T-helper 2 cell treated with Interferon-gamma antibody and Interleukin-4, amounts not matched to agents 100 ng/mL and 5 ng/mL, for 36 hours (primary cell): ENCODE measurements at regions not wholly inside any gene's neighbourhood (a gene's known extent, or its start where the extent isn't known, plus 50 kb on each side); places are given as distances from the start of the nearest gene placed in this dataset.
"Not testable (repeated sequence)": the region's sequence is repeated elsewhere in the genome, so short reads cannot be mapped to it uniquely, and the experiment has no call there.

Experiments
- intact Hi-C: fragments of 100-400 bp; cut with micrococcal nuclease; formaldehyde crosslinking; loops from one replicate; pipeline ENCODE4 v1.15.1; 2023

- intact Hi-C loops: loop anchor here (10.0 kb wide), 1 partner anchor 59 kb away; no protein-coding TSS in a partner anchor
These were observed 290.5 kb downstream of the OMA1 start for GRCh38 chr1:58256041-58256440.

DNA sequence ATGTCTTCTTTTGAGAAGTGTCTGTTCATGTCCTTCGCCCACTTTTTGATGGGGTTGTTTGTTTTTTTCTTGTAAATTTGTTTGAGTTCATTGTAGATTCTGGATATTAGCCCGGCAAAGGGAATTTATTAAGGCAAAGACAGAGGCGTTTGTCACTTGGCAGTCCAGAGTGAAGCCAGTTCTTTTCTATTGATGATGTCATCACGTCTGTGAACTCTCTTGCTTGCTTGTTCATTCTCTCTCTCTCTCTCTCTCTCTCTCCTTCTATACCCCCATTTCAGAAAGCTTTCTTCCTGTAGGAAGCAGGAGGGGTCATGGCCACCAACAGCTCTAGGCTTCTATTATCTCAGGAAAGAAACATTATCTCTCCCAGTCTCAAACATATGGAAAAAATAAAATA, 291.3 kb downstream of the OMA1 start:
- intact Hi-C loops: loop anchor here (10.0 kb wide), 1 partner anchor 60 kb away; no protein-coding TSS in a partner anchor

GRCh38 chr1:58251430-58252073, 295.0 kb downstream of the OMA1 start:
- intact Hi-C loops: loop anchor here (10.0 kb wide), 1 partner anchor 63 kb away; no protein-coding TSS in a partner anchor

GRCh38 chr1:58250587-58250948, 296.0 kb downstream of the OMA1 start:
- intact Hi-C loops: loop anchor here (10.0 kb wide), 1 partner anchor 64 kb away; no protein-coding TSS in a partner anchor

- intact Hi-C loops: loop anchor here (10.0 kb wide), 2 partner anchors 65 to 295 kb away; partner anchors contain the start of gene OMA1
These were observed 296.6 kb downstream of the OMA1 start for GRCh38 chr1:58249737-58250586.

- intact Hi-C loops: loop anchor here (10.0 kb wide), 1 partner anchor 295 kb away; the partner anchor contains the start of gene OMA1
These were observed 297.2 kb downstream of the OMA1 start for GRCh38 chr1:58249388-58249736.

- intact Hi-C loops: loop anchor here (10.0 kb wide), 1 partner anchor 296 kb away; the partner anchor contains the start of gene OMA1
These were observed 297.7 kb downstream of the OMA1 start for GRCh38 chr1:58248791-58249190.

DNA sequence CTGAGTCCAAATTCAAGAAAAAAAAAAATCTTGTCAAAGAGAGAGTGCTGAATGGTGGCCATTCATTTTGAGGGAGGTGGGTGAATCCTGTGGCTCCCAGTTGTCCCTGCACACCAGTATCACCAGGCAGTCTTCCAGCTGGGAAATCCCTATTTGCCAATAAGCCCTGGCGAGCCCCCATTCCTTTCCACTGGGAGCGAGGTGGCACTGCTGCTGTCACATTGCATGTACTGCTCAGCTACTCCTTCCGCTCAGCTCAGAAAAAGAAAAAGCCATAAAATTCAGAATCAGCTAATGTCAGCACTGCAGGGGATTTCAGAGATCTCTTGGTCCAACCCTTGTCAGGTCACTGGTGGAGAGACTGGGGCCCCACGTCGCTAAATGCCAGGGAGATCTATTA, 298.5 kb downstream of the OMA1 start:
- intact Hi-C loops: loop anchor here (10.0 kb wide), 1 partner anchor 297 kb away; the partner anchor contains the start of gene OMA1

DNA sequence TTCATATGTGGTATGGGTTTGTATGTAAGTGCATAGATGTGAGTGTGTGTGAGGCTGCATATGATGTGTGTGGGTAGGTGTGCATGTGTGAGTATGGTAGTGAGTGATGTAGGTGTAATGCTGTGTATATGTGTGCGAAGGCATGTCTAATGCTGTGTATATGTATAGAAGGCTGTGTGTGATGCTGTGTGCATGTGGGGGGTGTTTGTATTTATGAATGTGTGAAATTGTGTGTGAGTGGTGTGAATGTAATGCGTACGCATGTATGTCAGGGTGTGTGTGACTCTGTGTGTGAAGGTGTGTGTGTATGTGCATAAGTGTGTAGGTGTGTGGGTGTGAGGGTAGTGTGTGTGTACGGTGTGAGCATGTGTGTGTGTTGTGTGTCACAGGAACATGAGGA, 300.0 kb downstream of the OMA1 start:
- intact Hi-C loops: loop anchor here (10.0 kb wide), 1 partner anchor 298 kb away; the partner anchor contains the start of gene OMA1

DNA sequence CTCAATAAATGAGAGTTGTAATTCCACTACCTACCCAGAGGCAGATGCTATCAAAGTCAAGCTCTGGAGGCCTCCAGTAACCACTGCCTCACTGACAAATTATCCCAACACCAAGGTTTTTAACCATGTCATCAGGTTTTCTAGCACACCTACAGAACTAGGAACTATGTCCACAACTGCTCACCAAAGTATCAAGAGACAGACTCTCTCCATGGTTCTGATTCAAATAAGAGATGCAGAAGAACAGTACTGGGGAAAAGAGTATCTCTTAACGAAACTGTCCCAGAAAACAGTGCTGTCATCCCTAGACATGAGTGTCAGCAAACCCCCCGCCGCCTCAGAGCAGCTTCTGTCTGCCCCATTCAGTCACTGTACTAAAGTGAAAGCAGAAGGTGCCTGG, 301.7 kb downstream of the OMA1 start:
- intact Hi-C loops: loop anchor here (10.0 kb wide), 1 partner anchor 300 kb away; the partner anchor contains the start of gene OMA1

DNA sequence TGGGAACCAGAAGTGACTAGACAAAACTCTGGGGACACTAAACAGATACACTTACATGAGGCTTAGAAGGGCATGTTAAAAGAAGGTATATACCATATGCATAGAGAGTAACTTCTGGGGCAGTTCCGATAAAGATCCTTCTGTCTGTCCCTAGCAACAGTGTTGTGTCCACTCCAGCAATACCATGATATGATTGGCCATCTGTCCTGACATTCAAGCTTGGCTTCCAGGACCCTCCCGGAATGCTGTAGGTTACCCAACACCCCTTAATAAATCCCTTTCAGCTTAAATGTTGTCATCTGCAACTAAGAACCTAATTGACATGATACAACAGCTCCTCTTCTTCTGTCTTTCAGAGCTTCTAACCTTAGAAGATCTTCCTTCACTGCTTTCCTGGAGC, 307.7 kb downstream of the OMA1 start:
- intact Hi-C loops: no loop called here

- intact Hi-C loops: no loop called here
These were observed 312.8 kb downstream of the OMA1 start for GRCh38 chr1:58233729-58234128.

GRCh38 chr1:58231204-58231603, 315.3 kb downstream of the OMA1 start:
- intact Hi-C loops: no loop called here

DNA sequence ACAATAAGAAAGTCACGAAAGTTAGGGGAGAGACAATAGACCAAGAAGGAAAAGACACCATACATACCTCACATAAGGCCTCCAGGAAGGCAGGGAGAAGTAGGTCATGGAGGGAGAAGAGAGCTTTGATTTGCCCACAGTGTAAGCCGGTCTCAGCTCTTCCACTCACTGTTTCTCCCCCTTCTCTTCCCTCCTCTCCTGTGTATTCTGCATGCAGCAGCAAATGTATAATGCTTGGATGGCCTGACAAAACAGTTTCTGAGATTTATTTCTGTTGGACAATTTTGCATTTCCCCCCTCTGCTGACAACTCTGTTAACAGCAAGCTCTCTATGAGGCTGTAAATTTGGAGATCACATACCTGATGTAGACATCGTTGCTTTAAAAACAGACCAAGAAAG, 318.9 kb downstream of the OMA1 start:
- intact Hi-C loops: no loop called here

DNA sequence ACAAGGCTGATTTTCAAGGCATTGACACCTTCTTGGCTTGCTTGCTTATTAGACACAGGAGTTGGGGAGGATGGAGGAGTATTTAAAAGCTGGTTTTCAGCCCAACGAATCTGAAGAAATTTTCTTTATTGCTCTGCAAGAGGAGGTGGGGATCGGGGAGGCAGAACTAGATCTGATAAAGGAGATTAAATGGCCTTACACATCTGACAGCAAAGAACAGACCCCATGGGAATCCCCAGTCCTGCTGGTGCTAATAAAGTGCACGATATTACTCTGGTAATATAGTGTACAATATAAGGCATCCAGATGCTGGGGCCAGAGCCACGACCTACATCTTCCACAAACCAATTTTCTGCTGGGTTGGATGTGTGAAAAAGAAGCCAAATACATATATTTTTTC, 323.0 kb downstream of the OMA1 start:
- intact Hi-C loops: no loop called here

GRCh38 chr1:58220836-58221472, 325.6 kb downstream of the OMA1 start:
- intact Hi-C loops: no loop called here

DNA sequence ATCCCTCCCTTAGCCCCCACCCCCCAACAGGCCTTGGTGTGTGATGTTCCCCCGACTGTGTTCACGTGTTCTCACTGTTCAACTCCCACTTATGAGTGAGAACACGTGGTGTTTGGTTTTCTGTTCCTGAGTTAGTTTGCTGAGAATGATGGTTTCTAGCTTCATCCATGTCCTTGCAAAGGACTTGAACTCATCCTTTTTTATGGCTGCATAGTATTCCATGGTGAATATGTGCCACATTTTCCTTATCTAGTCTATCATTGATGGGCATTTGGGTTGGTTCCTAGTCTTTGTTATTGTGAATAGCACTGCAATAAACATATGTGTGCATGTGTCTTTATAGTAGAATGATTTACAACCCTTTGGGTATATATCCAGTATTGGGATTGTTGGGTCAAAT, 330.4 kb downstream of the OMA1 start:
- intact Hi-C loops: not testable (repeated sequence)

DNA sequence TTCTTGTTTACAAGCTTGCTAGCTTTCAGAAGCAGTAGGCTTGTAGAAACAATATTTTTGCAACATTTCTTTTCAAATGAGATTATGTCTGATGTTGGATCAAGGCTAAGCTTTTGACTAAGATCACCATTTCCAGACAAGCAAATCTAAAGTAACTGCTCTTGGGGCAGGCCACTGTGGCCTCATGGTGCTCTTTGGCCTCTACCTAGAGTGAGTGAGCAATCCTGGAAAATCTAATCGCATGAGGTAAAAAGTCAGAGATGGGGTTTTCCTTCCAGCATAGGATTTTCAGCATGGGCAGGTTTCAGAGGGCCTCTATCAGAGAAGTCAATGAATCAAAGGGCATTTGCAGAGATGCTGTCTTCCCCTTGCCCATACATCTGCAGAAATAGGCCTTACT, 331.9 kb downstream of the OMA1 start:
- intact Hi-C loops: no loop called here

DNA sequence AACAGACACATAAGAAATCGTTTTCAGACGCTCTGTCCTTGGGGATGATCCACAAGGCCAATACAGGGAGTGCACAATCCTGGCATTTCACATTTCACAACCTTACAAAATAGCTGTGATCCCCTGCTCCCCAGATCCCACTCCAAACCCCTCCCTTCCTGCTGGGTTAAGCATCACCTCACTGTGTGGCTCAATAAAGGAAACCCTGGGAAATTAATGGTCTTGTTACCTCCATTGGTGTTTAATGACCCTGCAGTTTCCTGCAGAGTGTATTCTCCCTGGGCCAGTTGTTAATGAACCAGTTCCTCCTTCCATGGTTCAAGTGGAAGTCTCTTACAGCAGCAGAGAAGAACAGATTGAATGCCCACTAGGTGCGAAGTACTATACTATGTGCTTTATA, 334.7 kb downstream of the OMA1 start:
- intact Hi-C loops: no loop called here

DNA sequence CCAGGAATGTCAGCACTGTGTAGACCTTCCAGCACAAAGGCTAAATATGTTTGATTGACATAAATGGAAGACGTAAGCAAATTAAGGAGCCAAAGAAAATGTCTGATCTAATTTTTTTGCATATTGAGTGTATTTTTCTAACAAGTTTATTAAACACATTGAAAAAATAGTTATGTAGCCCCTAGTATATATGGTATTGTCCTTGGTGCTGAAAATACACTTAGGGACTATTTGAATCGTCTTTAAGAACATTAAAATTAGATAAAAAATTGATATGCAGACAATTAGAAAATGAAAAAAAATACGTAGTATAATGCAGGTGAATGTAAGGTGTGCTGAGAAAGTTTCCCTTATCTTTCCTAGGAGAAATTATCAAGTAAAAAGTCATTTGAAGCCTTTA, 337.0 kb downstream of the OMA1 start:
- intact Hi-C loops: no loop called here

DNA sequence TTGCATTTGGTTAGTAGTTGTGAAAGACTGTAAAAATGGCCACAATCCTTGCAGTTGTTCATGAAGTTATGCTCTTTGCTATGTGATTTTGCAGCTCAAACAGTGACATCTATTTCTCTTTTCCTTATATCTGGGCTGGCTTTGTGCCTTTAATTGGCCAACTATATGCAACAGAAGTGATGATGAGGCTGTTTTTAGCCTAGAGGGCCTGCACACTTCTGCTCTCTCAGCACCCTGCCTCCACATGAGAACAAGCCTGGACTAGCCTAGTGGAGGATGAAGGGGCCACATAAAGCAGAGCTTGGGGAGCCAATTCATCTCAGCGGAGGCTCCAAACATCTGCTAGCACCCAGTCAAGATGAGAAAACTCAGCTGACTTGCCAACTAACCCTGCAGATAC, 339.8 kb downstream of the OMA1 start:
- intact Hi-C loops: no loop called here

GRCh38 chr1:58204284-58204683, 342.2 kb downstream of the OMA1 start:
- intact Hi-C loops: no loop called here
